Lower leg skin (tissue), 4 donors: ENCODE measurements at regions not wholly inside any gene's neighbourhood (a gene's known extent, or its start where the extent isn't known, plus 50 kb on each side); places are given as distances from the start of the nearest gene placed in this dataset.

Experiments used
- DNase-seq, 2 donors: peaks; one replicate each; pipeline ENCODE4 v3.0.0-alpha.2; 2019; ENCODE audit warnings: low spot score in 2 of 2
- H3K4me3 ChIP-seq: fragments of 200-600 bp; sonication (generic); 2 replicates; pipeline ENCODE4 v1.5.1; 2017; ENCODE audit warnings: mild to moderate bottlenecking, low read depth; ENCODE audit not compliant: poor library complexity, severe bottlenecking
- CTCF ChIP-seq, 3 donors: fragments of 450-650 bp; IDR thresholded peaks; one replicate each; pipeline ENCODE4 v1.5.1; 2016; ENCODE audit warnings: antibody characterized with exemption in 3 of 3, mild to moderate bottlenecking in 3 of 3, moderate library complexity in 2 of 3
- POLR2A ChIP-seq, 2 donors: fragments of 450-650 bp; IDR thresholded peaks; one replicate each; pipeline ENCODE4 v1.6.1; 2016 to 2017; ENCODE audit warnings: antibody characterized with exemption in 2 of 2, mild to moderate bottlenecking in 1 of 2, moderate library complexity in 1 of 2
- WGBS, 2 donors: methylation state at CpG; one replicate each; pipeline ENCODE4 v1.1.5; 2018; 5-methylcytosine and 5-hydroxymethylcytosine counted together
- intact Hi-C: fragments of 100-400 bp; cut with DNase I; formaldehyde crosslinking; loops from one replicate; pipeline ENCODE4 v1.15.0; 2023; ENCODE audit warnings: low total_unique reads

GRCh38 chr12:19884021-19884492 is 444.8 kb downstream of the AEBP2 start:
- DNase-seq: no peak
- no peak overlapping the region for H3K4me3 ChIP-seq
- intact Hi-C loops: no loop called here
- TF ChIP-seq POLR2A (IDR thresholded peaks at IDR 0.05) (no peak), CTCF (IDR thresholded peaks at IDR 0.05) (no peak)
- WGBS, 2 donors: 51 to 52% methylated on average over 3 of the region's 3 CpGs

DNA sequence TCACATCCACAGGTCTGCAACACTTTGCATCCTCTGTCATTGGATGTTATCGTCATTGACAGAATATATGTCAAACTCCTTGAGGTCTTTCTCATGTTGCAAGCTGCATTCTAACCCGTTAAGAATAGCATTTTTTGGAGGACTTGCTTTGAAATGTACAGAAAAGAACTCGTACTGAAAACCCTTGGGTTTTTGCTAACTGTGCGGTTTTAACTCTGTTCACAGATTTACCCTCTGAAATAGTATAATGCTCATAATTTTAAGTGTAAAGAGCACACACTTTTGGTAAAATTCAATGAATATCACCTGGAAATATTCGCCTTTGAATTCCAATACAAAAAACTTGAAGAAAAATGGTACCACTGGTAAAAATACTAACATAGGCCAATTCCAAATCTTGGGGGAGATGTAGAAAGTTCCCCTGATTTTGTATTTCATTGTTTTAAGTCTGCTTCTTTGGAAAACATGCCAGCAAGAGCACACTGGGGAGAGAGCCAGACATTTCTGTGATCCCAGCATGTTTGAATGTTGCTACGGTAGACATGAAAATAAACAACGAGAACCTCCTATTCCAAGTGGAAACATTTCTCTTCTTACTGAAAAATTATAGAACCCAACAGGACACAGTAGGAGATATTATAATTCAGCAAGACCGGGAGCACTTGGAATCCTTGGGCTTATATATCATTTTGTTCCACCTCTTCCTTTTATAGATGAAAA is 446.0 kb downstream of the AEBP2 start:
- no peak for TF ChIP-seq POLR2A (IDR thresholded peaks at IDR 0.05)
- TF ChIP-seq CTCF (IDR thresholded peaks at IDR 0.05): no peak
- H3K4me3 ChIP-seq: no peak overlapping the region
- intact Hi-C loops: no loop called here
- no peak for DNase-seq
- WGBS, 2 donors: 63 to 64% methylated on average over 8 of the region's 8 CpGs

DNA sequence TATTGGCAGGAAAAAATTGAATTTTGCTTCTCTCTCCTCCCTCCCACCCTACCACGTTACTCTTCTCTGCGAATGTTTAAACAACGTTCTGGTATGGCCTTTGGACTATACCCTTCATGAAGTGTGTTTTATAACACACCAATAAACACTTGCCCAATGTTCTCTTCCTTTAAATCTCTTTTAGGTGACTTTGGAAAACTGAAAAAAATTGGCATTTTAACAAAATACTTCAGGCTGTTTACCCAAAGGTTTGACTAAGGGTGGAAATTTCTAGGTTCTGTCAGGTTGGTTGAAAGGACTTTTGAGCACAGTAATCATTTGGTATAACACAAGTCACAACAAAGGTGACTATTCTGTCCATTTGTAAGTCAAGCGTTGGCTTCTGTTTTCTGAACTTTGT is 446.8 kb downstream of the AEBP2 start:
- H3K4me3 ChIP-seq: no peak overlapping the region
- 74 to 86% methylated on average over 4 of the region's 4 CpGs for WGBS, 2 donors
- intact Hi-C loops: no loop called here
- TF ChIP-seq POLR2A (IDR thresholded peaks at IDR 0.05) (no peak), CTCF (IDR thresholded peaks at IDR 0.05) (no peak)
- DNase-seq: no peak

GRCh38 chr12:19886639-19887064 is 447.4 kb downstream of the AEBP2 start:
- no peak for TF ChIP-seq POLR2A (IDR thresholded peaks at IDR 0.05)
- TF ChIP-seq CTCF (IDR thresholded peaks at IDR 0.05): no peak
- intact Hi-C loops: no loop called here
- no peak overlapping the region for H3K4me3 ChIP-seq
- WGBS, 2 donors: 71 to 72% methylated on average over 5 of the region's 5 CpGs
- DNase-seq: no peak

- TF ChIP-seq POLR2A (IDR thresholded peaks at IDR 0.05) (no peak), CTCF (IDR thresholded peaks at IDR 0.05) (no peak)
- intact Hi-C loops: no loop called here
- no peak overlapping the region for H3K4me3 ChIP-seq
- DNase-seq: no peak
Observed at GRCh38 chr12:19890024-19890423, 450.7 kb downstream of the AEBP2 start.
